Mesendoderm (in vitro differentiated cells): ENCODE measurements at regions not wholly inside any gene's neighbourhood (a gene's known extent, or its start where the extent isn't known, plus 50 kb on each side); places are given as distances from the start of the nearest gene placed in this dataset.

Source experiments
- DNase-seq: peaks from one replicate; pipeline ENCODE4 v3.0.0; 2013
- H2AK5ac ChIP-seq: 2 replicates; pipeline ENCODE4 v1.6.1; 2013; ENCODE audit warnings: low read length, inconsistent platforms
- H2BK120ac ChIP-seq: 2 replicates; pipeline ENCODE4 v1.6.1; 2013; ENCODE audit warnings: low read depth, mild to moderate bottlenecking, low read length, moderate library complexity, mixed read lengths
- H2BK15ac ChIP-seq: replicated peaks from 2 replicates; pipeline ENCODE4 v1.6.1; 2013; ENCODE audit warnings: low read depth, mild to moderate bottlenecking, moderate library complexity
- H2BK5ac ChIP-seq: 2 replicates; pipeline ENCODE4 v1.6.1; 2013; ENCODE audit warnings: low read length, inconsistent platforms
- H3K18ac ChIP-seq: 2 replicates; pipeline ENCODE4 v1.6.1; 2013; ENCODE audit warnings: mild to moderate bottlenecking, low read length, mixed read lengths
- H3K23ac ChIP-seq: one replicate; pipeline ENCODE4 v1.6.1; 2013; ENCODE audit warnings: low read length
- H3K27ac ChIP-seq: 2 replicates; pipeline ENCODE4 v1.5.1; 2013; ENCODE audit warnings: low read depth, mild to moderate bottlenecking, inconsistent platforms, low read length, moderate library complexity
- H3K27me3 ChIP-seq: 2 replicates; pipeline ENCODE4 v1.6.1; 2013; ENCODE audit warnings: low read length, control low read depth, mild to moderate bottlenecking, inconsistent platforms; ENCODE audit not compliant: insufficient read depth, poor library complexity
- H3K36me3 ChIP-seq: 2 replicates; pipeline ENCODE4 v1.6.1; 2013; ENCODE audit warnings: low read length, inconsistent platforms; ENCODE audit not compliant: control insufficient read depth, insufficient read depth
- H3K4ac ChIP-seq: one replicate; pipeline ENCODE4 v1.6.1; 2013; ENCODE audit warnings: low read depth, mild to moderate bottlenecking, low read length, moderate library complexity
- H3K4me1 ChIP-seq: 2 replicates; pipeline ENCODE4 v1.6.1; 2013; ENCODE audit warnings: low read depth, low read length, inconsistent platforms; ENCODE audit not compliant: control insufficient read depth
- H3K4me2 ChIP-seq: 2 replicates; pipeline ENCODE4 v1.6.1; 2013; ENCODE audit warnings: low read length
- H3K4me3 ChIP-seq: 2 replicates; pipeline ENCODE4 v1.5.1; 2013; ENCODE audit warnings: mild to moderate bottlenecking, low read length
- H3K56ac ChIP-seq: one replicate; pipeline ENCODE4 v1.6.1; 2013; ENCODE audit warnings: low read length
- H3K79me1 ChIP-seq: 2 replicates; pipeline ENCODE4 v1.6.1; 2013; ENCODE audit warnings: low read length, inconsistent platforms
- H3K79me2 ChIP-seq: 2 replicates; pipeline ENCODE4 v1.6.1; 2013; ENCODE audit warnings: mild to moderate bottlenecking, low read length; ENCODE audit not compliant: control insufficient read depth, insufficient read depth
- H3K9ac ChIP-seq: 2 replicates; pipeline ENCODE4 v1.6.1; 2013; ENCODE audit warnings: low read length, inconsistent platforms
- H4K5ac ChIP-seq: one replicate; pipeline ENCODE4 v1.6.1; 2013; ENCODE audit warnings: low read length
- H4K8ac ChIP-seq: one replicate; pipeline ENCODE4 v1.6.1; 2013; ENCODE audit warnings: low read depth, mild to moderate bottlenecking, control low read depth, low read length, moderate library complexity
- WGBS: extraction: QIAGEN DNeasy Blood & Tissue Kit; methylation state at CpG from one replicate; pipeline ENCODE4 v1.1.7; 2013; ENCODE audit warnings: low lambda C conversion rate, missing lambda C conversion rate; ENCODE audit not compliant: insufficient coverage; ENCODE audit errors: extremely low coverage; 5-methylcytosine and 5-hydroxymethylcytosine counted together

GRCh38 chr15:29475096-29475495 lies 205.5 kb upstream of the NSMCE3 start:
- no peak overlapping the region for H3K4ac ChIP-seq
- H3K9ac ChIP-seq, result no peak overlapping the region
- no peaks in the 10 kb centered on the region for H3K36me3 ChIP-seq
- H4K5ac ChIP-seq, result no peak overlapping the region
- H2AK5ac ChIP-seq, result no peak overlapping the region
- H3K56ac ChIP-seq, result no peak overlapping the region
- WGBS, result no CpG with 5 or more reads among the region's 10 CpGs
- H3K79me1 ChIP-seq, result no peaks in the 10 kb centered on the region
- no peak overlapping the region for H3K18ac ChIP-seq
- no peaks in the 10 kb centered on the region for H3K4me1 ChIP-seq
- H4K8ac ChIP-seq, result no peak overlapping the region
- H3K23ac ChIP-seq, result no peak overlapping the region
- H3K4me2 ChIP-seq, result no peak overlapping the region
- no peak overlapping the region for H2BK5ac ChIP-seq
- H2BK15ac ChIP-seq, result no peak overlapping the region
- H2BK120ac ChIP-seq, result no peak overlapping the region
- no peaks in the 10 kb centered on the region for H3K27me3 ChIP-seq
- no peaks in the 10 kb centered on the region for H3K79me2 ChIP-seq
- H3K27ac ChIP-seq, result no peak overlapping the region
- DNase-seq, result no peak
- no peak overlapping the region for H3K4me3 ChIP-seq

- no peak overlapping the region for H4K8ac ChIP-seq
- no peaks in the 10 kb centered on the region for H3K4me1 ChIP-seq
- H3K4me3 ChIP-seq, result no peak overlapping the region
- no peaks in the 10 kb centered on the region for H3K79me2 ChIP-seq
- no peak overlapping the region for H3K27ac ChIP-seq
- H3K4me2 ChIP-seq, result no peak overlapping the region
- H3K4ac ChIP-seq, result no peak overlapping the region
- DNase-seq, result no peak
- H2BK5ac ChIP-seq, result no peak overlapping the region
- H3K36me3 ChIP-seq, result no peaks in the 10 kb centered on the region
- no peak overlapping the region for H3K23ac ChIP-seq
- no peak overlapping the region for H3K56ac ChIP-seq
- no peaks in the 10 kb centered on the region for H3K79me1 ChIP-seq
- H2BK120ac ChIP-seq, result no peak overlapping the region
- H2AK5ac ChIP-seq, result no peak overlapping the region
- H4K5ac ChIP-seq, result no peak overlapping the region
- H3K27me3 ChIP-seq, result no peaks in the 10 kb centered on the region
- no peak overlapping the region for H3K9ac ChIP-seq
- no CpG with 5 or more reads among the region's 17 CpGs for WGBS
- H2BK15ac ChIP-seq, result no peak overlapping the region
- no peak overlapping the region for H3K18ac ChIP-seq
These were observed 204.0 kb upstream of the NSMCE3 start for GRCh38 chr15:29473621-29474105.

- Histone ChIP-seq H2BK5ac (no peak overlapping the region), H3K79me1 (no peaks in the 10 kb centered on the region), H2AK5ac (no peak overlapping the region), H3K4ac (no peak overlapping the region), H3K79me2 (no peaks in the 10 kb centered on the region), H3K18ac (no peak overlapping the region), H3K27me3 (no peaks in the 10 kb centered on the region), H3K4me3 (no peak overlapping the region), H2BK120ac (no peak overlapping the region), H4K8ac (no peak overlapping the region), H3K23ac (no peak overlapping the region), H3K27ac (no peak overlapping the region), H3K36me3 (no peaks in the 10 kb centered on the region), H3K56ac (no peak overlapping the region), H3K4me2 (no peak overlapping the region), H4K5ac (no peak overlapping the region), H2BK15ac (no peak overlapping the region), H3K9ac (no peak overlapping the region), H3K4me1 (no peaks in the 10 kb centered on the region)
- no CpG with 5 or more reads among the region's 4 CpGs for WGBS
- no peak for DNase-seq
These were observed 203.4 kb upstream of the NSMCE3 start for GRCh38 chr15:29472901-29473445.

GRCh38 chr15:29471757-29472156 lies 202.1 kb upstream of the NSMCE3 start:
- Histone ChIP-seq H3K9ac (no peak overlapping the region), H3K27me3 (no peaks in the 10 kb centered on the region), H3K56ac (no peak overlapping the region), H3K4me2 (no peak overlapping the region), H2BK120ac (no peak overlapping the region), H3K27ac (no peak overlapping the region), H3K23ac (no peak overlapping the region), H3K4me1 (no peaks in the 10 kb centered on the region), H4K8ac (no peak overlapping the region), H3K79me1 (no peaks in the 10 kb centered on the region), H3K18ac (no peak overlapping the region), H4K5ac (no peak overlapping the region), H2BK5ac (no peak overlapping the region), H3K4me3 (no peak overlapping the region), H2BK15ac (no peak overlapping the region), H2AK5ac (no peak overlapping the region), H3K36me3 (no peaks in the 10 kb centered on the region), H3K4ac (no peak overlapping the region), H3K79me2 (no peaks in the 10 kb centered on the region)
- DNase-seq, result no peak
- no CpG with 5 or more reads among the region's 4 CpGs for WGBS

GRCh38 chr15:29471306-29471705 lies 201.7 kb upstream of the NSMCE3 start:
- Histone ChIP-seq H2AK5ac (no peak overlapping the region), H3K4ac (no peak overlapping the region), H3K56ac (no peak overlapping the region), H3K4me2 (no peak overlapping the region), H3K79me1 (no peaks in the 10 kb centered on the region), H3K9ac (no peak overlapping the region), H3K36me3 (no peaks in the 10 kb centered on the region), H2BK15ac (no peak overlapping the region), H3K4me1 (no peaks in the 10 kb centered on the region), H4K5ac (no peak overlapping the region), H3K27me3 (no peaks in the 10 kb centered on the region), H3K27ac (no peak overlapping the region), H2BK5ac (no peak overlapping the region), H3K18ac (no peak overlapping the region), H2BK120ac (no peak overlapping the region), H3K79me2 (no peaks in the 10 kb centered on the region), H4K8ac (no peak overlapping the region), H3K4me3 (no peak overlapping the region), H3K23ac (no peak overlapping the region)
- no CpG with 5 or more reads among the region's 13 CpGs for WGBS
- no peak for DNase-seq

- Histone ChIP-seq H3K18ac (no peak overlapping the region), H3K27me3 (no peaks in the 10 kb centered on the region)
- WGBS, result no CpG with 5 or more reads among the region's 3 CpGs
These were observed 201.2 kb upstream of the NSMCE3 start for GRCh38 chr15:29470794-29471193.

More at GRCh38 chr15:29470794-29471193, 201.2 kb upstream of the NSMCE3 start:
- Histone ChIP-seq H3K79me1 (no peaks in the 10 kb centered on the region), H3K4me2 (no peak overlapping the region), H3K27ac (no peak overlapping the region), H2BK5ac (no peak overlapping the region), H3K56ac (no peak overlapping the region), H4K5ac (no peak overlapping the region), H4K8ac (no peak overlapping the region), H3K4ac (no peak overlapping the region), H3K4me1 (no peaks in the 10 kb centered on the region), H3K23ac (no peak overlapping the region), H2BK15ac (no peak overlapping the region), H2BK120ac (no peak overlapping the region), H2AK5ac (no peak overlapping the region), H3K79me2 (no peaks in the 10 kb centered on the region), H3K9ac (no peak overlapping the region), H3K4me3 (no peak overlapping the region), H3K36me3 (no peaks in the 10 kb centered on the region)
- no peak for DNase-seq
